GM12878 (cell line): ENCODE measurements at regions not wholly inside any gene's neighbourhood (a gene's known extent, or its start where the extent isn't known, plus 50 kb on each side); places are given as distances from the start of the nearest gene placed in this dataset.

Experiments used
- FOXM1 ChIP-seq: IDR thresholded peaks from 2 replicates; pipeline ENCODE4 v1.6.1; 2012; ENCODE audit warnings: low read depth, mild to moderate bottlenecking, inconsistent platforms, low read length, moderate library complexity
- POLR2A ChIP-seq: IDR thresholded peaks from 2 replicates; pipeline ENCODE4 v1.6.1; 2011; ENCODE audit warnings: low read depth, mild to moderate bottlenecking, low read length
- ZZZ3 ChIP-seq: IDR thresholded peaks from 2 replicates; pipeline ENCODE4 v1.6.1; 2011; ENCODE audit warnings: low read depth; ENCODE audit not compliant: control insufficient read depth, insufficient read length
- TF ChIP-seq, protein P1 (sequence below): IDR thresholded peaks from 2 replicates; pipeline ENCODE4 v1.6.1; 2012; ENCODE audit warnings: low read depth, low read length, improper control_type of control experiment
- TF ChIP-seq, protein P2 (sequence below), 3 experiments: IDR thresholded peaks in 2 of 3; conservative IDR thresholded peaks in 1 of 3; 2 replicates each; pipeline ENCODE4 v1.5.1; 2011; ENCODE audit warnings: low read depth in 3 of 3, low read length in 3 of 3, mild to moderate bottlenecking in 3 of 3, control low read depth in 2 of 3, moderate library complexity in 2 of 3, inconsistent platforms in 1 of 3, mixed read lengths in 1 of 3; ENCODE audit not compliant: control insufficient read depth in 2 of 3, insufficient read depth in 1 of 3; ENCODE audit errors: extremely low read depth in 1 of 3

DNA sequence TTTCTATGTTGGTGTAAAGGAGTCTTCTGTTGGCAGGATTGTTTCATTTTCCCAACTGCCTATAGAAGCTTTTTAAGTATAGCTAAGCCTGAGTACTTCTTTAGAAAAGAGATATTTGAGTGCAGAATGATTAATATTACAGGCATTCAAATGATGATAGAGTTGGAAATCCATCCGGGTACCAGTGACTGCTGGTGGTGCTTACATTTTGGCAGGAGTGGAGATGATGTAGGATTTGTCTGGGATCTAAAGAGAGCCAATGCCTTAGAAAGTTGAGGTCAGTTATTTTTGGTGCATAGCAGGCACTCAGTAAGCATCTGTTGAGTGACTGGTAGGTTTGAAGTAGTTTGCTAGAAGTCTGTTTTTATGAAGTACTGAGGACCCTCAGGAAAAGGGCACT lies 433.5 kb downstream of the DMAC1 start:
- TF ChIP-seq, protein P1, sequence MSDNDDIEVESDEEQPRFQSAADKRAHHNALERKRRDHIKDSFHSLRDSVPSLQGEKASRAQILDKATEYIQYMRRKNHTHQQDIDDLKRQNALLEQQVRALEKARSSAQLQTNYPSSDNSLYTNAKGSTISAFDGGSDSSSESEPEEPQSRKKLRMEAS, result no peak
- TF ChIP-seq FOXM1, result no peak
- TF ChIP-seq POLR2A, result no peak
- no peak for TF ChIP-seq ZZZ3
- TF ChIP-seq, protein P2, sequence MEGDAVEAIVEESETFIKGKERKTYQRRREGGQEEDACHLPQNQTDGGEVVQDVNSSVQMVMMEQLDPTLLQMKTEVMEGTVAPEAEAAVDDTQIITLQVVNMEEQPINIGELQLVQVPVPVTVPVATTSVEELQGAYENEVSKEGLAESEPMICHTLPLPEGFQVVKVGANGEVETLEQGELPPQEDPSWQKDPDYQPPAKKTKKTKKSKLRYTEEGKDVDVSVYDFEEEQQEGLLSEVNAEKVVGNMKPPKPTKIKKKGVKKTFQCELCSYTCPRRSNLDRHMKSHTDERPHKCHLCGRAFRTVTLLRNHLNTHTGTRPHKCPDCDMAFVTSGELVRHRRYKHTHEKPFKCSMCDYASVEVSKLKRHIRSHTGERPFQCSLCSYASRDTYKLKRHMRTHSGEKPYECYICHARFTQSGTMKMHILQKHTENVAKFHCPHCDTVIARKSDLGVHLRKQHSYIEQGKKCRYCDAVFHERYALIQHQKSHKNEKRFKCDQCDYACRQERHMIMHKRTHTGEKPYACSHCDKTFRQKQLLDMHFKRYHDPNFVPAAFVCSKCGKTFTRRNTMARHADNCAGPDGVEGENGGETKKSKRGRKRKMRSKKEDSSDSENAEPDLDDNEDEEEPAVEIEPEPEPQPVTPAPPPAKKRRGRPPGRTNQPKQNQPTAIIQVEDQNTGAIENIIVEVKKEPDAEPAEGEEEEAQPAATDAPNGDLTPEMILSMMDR (IDR thresholded peaks at IDR 0.05 in 2 of 3, conservative IDR thresholded peaks at IDR 0.05 in 1 of 3; ENCODE audit: control insufficient read depth in 2 of 3, extremely low read depth in 1 of 3, insufficient read depth in 1 of 3, low read depth in 3 of 3, low read length in 3 of 3), result no peak
